BJ (cell line): ENCODE measurements at regions not wholly inside any gene's neighbourhood (a gene's known extent, or its start where the extent isn't known, plus 50 kb on each side); places are given as distances from the start of the nearest gene placed in this dataset.

Experiments
- CTCF ChIA-PET: fragments of 350-600 bp; formaldehyde crosslinking; extraction: SDS; loops from one replicate; lab custom pipeline; 2021; ENCODE audit warnings: antibody characterized with exemption, inconsistent platforms; lab: Yijun Ruan, JAX
- POLR2A ChIA-PET: fragments of 300-600 bp; sonication (Branson Sonifier 250); formaldehyde crosslinking; extraction: SDS; loops from one replicate; lab custom pipeline; 2021; ENCODE audit warnings: antibody characterized with exemption; lab: Charles Lee
- DNase-seq: peaks from one replicate; pipeline ENCODE4 v3.0.0-alpha.2; 2011; ENCODE audit warnings: low read depth
- H3K27me3 ChIP-seq: 2 replicates; pipeline ENCODE4 v1.6.0; 2011; ENCODE audit warnings: low read length; ENCODE audit not compliant: control insufficient read depth, insufficient read depth
- H3K36me3 ChIP-seq: 2 replicates; pipeline ENCODE4 v1.5.1; 2011; ENCODE audit warnings: low read length; ENCODE audit not compliant: control insufficient read depth, insufficient read depth
- H3K4me3 ChIP-seq: 2 replicates; pipeline ENCODE4 v1.5.1; 2011; ENCODE audit warnings: low read depth, mild to moderate bottlenecking, control low read depth, low read length
- TF ChIP-seq, protein P1 (sequence below): IDR thresholded peaks from 2 replicates; pipeline ENCODE4 v1.5.1; 2011; ENCODE audit warnings: low read depth, mild to moderate bottlenecking, control low read depth, inconsistent platforms, low read length, moderate library complexity; ENCODE audit not compliant: insufficient read depth

GRCh38 chr10:30215141-30215540, 133.9 kb downstream of the MTPAP start:
- H3K27me3 ChIP-seq = no peaks in the 10 kb centered on the region; the same call in 1 of the 2 replicates
- ChIA-PET POLR2A (no interaction called here), CTCF (interaction anchor here (1.0 kb wide), 1 partner anchor 10 kb away, joined by 3 read pairs; no protein-coding TSS in a partner anchor)
- H3K4me3 ChIP-seq = no peak overlapping the region
- TF ChIP-seq, protein P1, sequence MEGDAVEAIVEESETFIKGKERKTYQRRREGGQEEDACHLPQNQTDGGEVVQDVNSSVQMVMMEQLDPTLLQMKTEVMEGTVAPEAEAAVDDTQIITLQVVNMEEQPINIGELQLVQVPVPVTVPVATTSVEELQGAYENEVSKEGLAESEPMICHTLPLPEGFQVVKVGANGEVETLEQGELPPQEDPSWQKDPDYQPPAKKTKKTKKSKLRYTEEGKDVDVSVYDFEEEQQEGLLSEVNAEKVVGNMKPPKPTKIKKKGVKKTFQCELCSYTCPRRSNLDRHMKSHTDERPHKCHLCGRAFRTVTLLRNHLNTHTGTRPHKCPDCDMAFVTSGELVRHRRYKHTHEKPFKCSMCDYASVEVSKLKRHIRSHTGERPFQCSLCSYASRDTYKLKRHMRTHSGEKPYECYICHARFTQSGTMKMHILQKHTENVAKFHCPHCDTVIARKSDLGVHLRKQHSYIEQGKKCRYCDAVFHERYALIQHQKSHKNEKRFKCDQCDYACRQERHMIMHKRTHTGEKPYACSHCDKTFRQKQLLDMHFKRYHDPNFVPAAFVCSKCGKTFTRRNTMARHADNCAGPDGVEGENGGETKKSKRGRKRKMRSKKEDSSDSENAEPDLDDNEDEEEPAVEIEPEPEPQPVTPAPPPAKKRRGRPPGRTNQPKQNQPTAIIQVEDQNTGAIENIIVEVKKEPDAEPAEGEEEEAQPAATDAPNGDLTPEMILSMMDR = no peak
- no peak for DNase-seq
- H3K36me3 ChIP-seq = no peaks in the 10 kb centered on the region

DNA sequence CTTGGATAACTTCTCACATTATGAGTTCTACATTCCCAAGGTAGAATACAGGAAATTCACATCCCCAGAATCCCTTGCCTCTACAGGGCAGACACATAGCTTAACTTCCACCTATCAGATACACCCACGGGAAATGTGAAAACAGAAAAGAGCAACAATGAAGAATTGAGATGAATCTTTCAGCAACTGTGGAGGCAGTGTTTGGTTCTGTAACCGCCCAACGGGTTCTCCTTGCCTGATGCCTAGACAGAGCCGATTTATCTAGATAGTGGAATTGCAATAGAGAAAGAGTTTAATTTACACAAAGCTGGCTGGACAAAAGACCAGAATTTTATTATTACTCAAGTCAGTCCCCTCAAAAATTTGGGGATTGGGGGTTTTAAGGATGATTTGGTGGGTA, 138.8 kb downstream of the MTPAP start:
- CTCF ChIA-PET = no interaction called here
- TF ChIP-seq, protein P1 = no peak
- H3K4me3 ChIP-seq = no peak overlapping the region
- H3K27me3 ChIP-seq = peaks cover 2% of the 10 kb centered on the region; the same call in 1 of the 2 replicates
- no peak for DNase-seq
- no peaks in the 10 kb centered on the region for H3K36me3 ChIP-seq
- POLR2A ChIA-PET = interaction anchor here (0.6 kb wide), 1 partner anchor 119 kb away, joined by 12 read pairs; no protein-coding TSS in a partner anchor

DNA sequence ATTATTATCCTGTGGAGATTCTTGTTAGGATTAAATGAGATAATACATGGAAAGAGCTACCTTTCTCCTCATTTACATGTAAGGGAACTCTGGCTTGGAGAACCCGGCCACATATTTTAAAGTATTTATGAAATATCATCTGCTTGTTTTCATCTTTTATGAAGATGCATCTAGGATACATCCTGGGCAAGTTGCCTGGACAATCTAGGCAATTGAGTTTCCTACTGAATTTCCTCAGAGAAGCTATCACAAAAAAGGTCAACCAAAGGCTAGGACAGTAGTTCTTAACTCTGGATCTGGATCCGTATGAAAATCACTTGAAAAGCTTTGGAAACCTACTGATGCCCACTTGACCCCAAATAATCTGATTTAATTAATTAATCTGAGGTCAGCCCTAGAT, 140.7 kb downstream of the MTPAP start:
- CTCF ChIA-PET = interaction anchor here (1.9 to 2.9 kb wide), 2 partner anchors 33 to 210 kb away, joined by 10 to 12 read pairs; no protein-coding TSS in a partner anchor

DNA sequence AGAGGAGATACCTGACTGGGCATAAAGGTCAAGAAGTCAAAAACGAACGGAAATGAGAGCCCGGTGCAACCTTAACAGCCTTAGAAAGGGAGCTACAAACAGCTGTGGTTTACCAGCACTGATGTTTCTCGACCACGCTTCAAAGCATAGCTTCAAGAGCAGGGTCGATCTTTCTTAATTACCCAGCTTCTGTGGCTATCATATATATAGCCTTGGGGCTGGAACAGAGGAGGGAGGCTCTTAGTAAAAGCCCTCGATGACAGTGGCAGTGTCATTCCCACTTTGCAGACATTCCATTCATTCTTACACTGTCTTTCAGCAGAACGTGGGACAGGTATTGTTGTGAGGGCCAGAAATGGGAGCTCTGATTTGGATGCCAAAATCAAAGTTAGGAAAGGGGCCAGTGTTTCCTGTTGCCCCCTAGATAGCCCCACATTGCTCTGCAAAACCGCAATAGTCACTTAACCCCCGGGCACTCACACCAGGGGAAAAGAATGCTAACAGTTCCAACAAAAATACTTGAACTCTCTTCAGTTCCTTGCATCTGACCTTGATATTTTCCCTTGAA, 141.5 kb downstream of the MTPAP start:
- Histone ChIP-seq H3K27me3 (peaks cover 2% of the 10 kb centered on the region; the same call in 1 of the 2 replicates), H3K36me3 (no peaks in the 10 kb centered on the region), H3K4me3 (no peak overlapping the region)
- TF ChIP-seq, protein P1 = no peak
- DNase-seq = no peak
- CTCF ChIA-PET = interaction anchor here (1.9 to 2.9 kb wide), 2 partner anchors 33 to 209 kb away, joined by 10 to 12 read pairs; no protein-coding TSS in a partner anchor
- POLR2A ChIA-PET = interaction anchor here (0.6 kb wide), 1 partner anchor 54 kb away, joined by 3 read pairs; no protein-coding TSS in a partner anchor

More for the DNA sequence above, 140.7 kb downstream of the MTPAP start:
- TF ChIP-seq, protein P1 = no peak
- Histone ChIP-seq H3K36me3 (no peaks in the 10 kb centered on the region), H3K27me3 (peaks cover 2% of the 10 kb centered on the region; the same call in 1 of the 2 replicates), H3K4me3 (no peak overlapping the region)
- POLR2A ChIA-PET = interaction anchor here (0.6 kb wide), 1 partner anchor 55 kb away, joined by 3 read pairs; no protein-coding TSS in a partner anchor
- DNase-seq = no peak

DNA sequence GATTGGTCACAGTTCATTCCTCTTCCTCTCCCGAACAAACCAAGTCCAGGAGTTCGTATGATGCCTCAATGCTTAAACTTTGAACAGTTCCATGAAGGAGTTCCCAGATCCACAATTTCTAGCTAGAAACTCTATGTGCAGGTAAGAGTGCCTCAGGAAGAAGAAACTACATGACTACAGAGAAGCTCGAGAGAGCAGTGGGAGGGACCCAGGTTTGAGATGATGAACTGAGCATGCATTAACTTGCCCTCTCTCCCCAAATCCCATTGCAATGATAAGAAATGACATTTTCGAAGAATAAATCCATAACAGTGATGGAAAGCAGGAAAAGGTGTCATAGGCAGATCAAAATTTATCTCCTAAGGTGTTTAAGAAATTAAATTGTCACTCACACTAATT, 140.6 kb upstream of the JCAD start:
- Histone ChIP-seq H3K4me3 (no peak overlapping the region), H3K27me3 (peaks cover 9% of the 10 kb centered on the region), H3K36me3 (no peaks in the 10 kb centered on the region)
- POLR2A ChIA-PET = no interaction called here
- TF ChIP-seq, protein P1 = no peak
- CTCF ChIA-PET = no interaction called here
- DNase-seq = no peak
